ENCODE measurements at regions not wholly inside any gene's neighbourhood (a gene's known extent, or its start where the extent isn't known, plus 50 kb on each side); places are given as distances from the start of the nearest gene placed in this dataset.

DNA sequence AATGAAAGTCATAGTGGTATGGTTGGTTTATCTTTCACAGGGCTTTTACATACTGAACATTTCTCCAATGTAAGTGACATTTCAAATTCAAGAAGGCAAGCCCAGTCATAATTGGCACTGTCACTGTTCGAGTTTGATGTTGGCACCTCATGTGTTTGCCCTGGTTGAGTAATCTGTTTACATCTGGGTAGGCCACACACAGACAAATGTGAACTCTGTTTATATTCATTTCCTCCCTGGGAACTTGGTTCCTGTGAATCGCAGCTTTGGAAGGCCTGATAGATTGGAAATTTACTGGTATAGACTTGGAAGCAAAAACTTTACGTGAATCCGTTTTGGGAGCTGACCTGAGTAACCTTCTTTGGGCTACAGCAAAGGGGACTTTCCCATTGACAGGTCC, 395.2 kb upstream of the AZI2 start:
- TF ChIP-seq CREB1 (IDR thresholded peaks at IDR 0.05): no peak
- no peak for TF ChIP-seq CTCF (IDR thresholded peaks at IDR 0.05; ENCODE audit: control extremely low read depth in 1 of 3, insufficient read depth in 1 of 3, low read depth in 1 of 3, low read length in 3 of 3)
- TF ChIP-seq POLR2A (IDR thresholded peaks at IDR 0.05; ENCODE audit: control extremely low read depth in 1 of 2, low read depth in 2 of 2, low read length in 2 of 2): no peak
- TF ChIP-seq CHD2 (IDR thresholded peaks at IDR 0.05; ENCODE audit: low read length): no peak
- TF ChIP-seq POLR2AphosphoS5 (IDR thresholded peaks at IDR 0.05; ENCODE audit: low read depth, low read length): no peak
- no peak for TF ChIP-seq SAP30 (IDR thresholded peaks at IDR 0.05; ENCODE audit: insufficient read depth, insufficient replicate concordance, low read length)
- no peak for TF ChIP-seq TAF1 (IDR thresholded peaks at IDR 0.05; ENCODE audit: low read depth, low read length)
- TF ChIP-seq, protein P1, sequence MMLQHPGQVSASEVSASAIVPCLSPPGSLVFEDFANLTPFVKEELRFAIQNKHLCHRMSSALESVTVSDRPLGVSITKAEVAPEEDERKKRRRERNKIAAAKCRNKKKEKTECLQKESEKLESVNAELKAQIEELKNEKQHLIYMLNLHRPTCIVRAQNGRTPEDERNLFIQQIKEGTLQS (IDR thresholded peaks at IDR 0.05; ENCODE audit: insufficient read depth, low read depth, low read length): no peak
- no peak for TF ChIP-seq ATF2 (IDR thresholded peaks at IDR 0.05; ENCODE audit: low read length)
- no peak for TF ChIP-seq RNF2 (IDR thresholded peaks at IDR 0.05; ENCODE audit: borderline replicate concordance, low read depth, low read length, missing control alignments, poor library complexity, severe bottlenecking)
- TF ChIP-seq TBP (IDR thresholded peaks at IDR 0.05; ENCODE audit: low read depth, low read length): no peak
- TF ChIP-seq EP300 (IDR thresholded peaks at IDR 0.05; ENCODE audit: borderline replicate concordance in 1 of 2, low read depth in 2 of 2, low read length in 2 of 2): no peak
- TF ChIP-seq SP1 (IDR thresholded peaks at IDR 0.05; ENCODE audit: low read depth, low read length): no peak

Measured in H1 (cell line).